Mesothelial cell of epicardium (in vitro differentiated cells): ENCODE measurements at regions not wholly inside any gene's neighbourhood (a gene's known extent, or its start where the extent isn't known, plus 50 kb on each side); places are given as distances from the start of the nearest gene placed in this dataset.

Experiments
- DNase-seq, 2 experiments: peaks; one replicate each; pipeline ENCODE4 v3.0.0; 2021; ENCODE audit warnings: low spot score in 2 of 2; ENCODE audit not compliant: unreplicated experiment in 2 of 2
- H3K27ac Mint-ChIP-seq: 2 replicates; pipeline ENCODE4 v1.8.0; 2021; ENCODE audit warnings: mixed read lengths
- H3K27me3 Mint-ChIP-seq: 2 replicates; pipeline ENCODE4 v1.8.0; 2021; ENCODE audit warnings: low read depth, mixed read lengths
- H3K36me3 Mint-ChIP-seq: 2 replicates; pipeline ENCODE4 v1.8.0; 2021; ENCODE audit warnings: mixed read lengths
- H3K4me1 Mint-ChIP-seq: 2 replicates; pipeline ENCODE4 v1.8.0; 2021; ENCODE audit warnings: mixed read lengths
- H3K4me3 Mint-ChIP-seq: 2 replicates; pipeline ENCODE4 v1.8.0; 2021; ENCODE audit warnings: mild to moderate bottlenecking, moderate library complexity, mixed read lengths
- H3K9me3 Mint-ChIP-seq: 2 replicates; pipeline ENCODE4 v1.8.0; 2021; ENCODE audit warnings: mixed read lengths
- TF ChIP-seq, protein P1 (sequence below): fragments of 200-600 bp; sonication (generic); IDR thresholded peaks from one replicate; pipeline ENCODE4 v1.5.0; 2021; ENCODE audit warnings: antibody characterized with exemption; ENCODE audit not compliant: unreplicated experiment

DNA sequence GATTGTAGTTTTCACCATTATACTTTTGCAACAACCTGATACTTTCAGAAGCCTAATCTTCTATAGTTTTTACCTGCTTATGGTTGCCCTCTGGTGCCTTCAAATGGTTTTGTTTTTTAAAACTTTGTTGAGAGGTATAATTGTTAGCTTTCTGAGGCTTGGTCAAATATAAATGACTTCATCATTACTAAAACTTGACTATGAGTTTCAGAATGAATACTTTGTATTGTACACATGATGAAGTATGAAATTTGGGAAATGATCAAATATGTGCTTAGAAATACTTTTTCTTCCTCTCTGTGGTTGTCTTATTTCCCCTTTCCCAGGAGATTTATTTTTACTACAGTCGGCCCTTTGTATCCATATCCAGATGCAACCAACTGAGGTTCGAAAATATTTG, 151.8 kb upstream of the B3GALT2 start:
- DNase-seq, result no peak
- H3K27me3 Mint-ChIP-seq, result no peaks in the 10 kb centered on the region
- no peak overlapping the region for H3K4me3 Mint-ChIP-seq
- H3K4me1 Mint-ChIP-seq, result peaks cover 45% of the 10 kb centered on the region
- TF ChIP-seq, protein P1, sequence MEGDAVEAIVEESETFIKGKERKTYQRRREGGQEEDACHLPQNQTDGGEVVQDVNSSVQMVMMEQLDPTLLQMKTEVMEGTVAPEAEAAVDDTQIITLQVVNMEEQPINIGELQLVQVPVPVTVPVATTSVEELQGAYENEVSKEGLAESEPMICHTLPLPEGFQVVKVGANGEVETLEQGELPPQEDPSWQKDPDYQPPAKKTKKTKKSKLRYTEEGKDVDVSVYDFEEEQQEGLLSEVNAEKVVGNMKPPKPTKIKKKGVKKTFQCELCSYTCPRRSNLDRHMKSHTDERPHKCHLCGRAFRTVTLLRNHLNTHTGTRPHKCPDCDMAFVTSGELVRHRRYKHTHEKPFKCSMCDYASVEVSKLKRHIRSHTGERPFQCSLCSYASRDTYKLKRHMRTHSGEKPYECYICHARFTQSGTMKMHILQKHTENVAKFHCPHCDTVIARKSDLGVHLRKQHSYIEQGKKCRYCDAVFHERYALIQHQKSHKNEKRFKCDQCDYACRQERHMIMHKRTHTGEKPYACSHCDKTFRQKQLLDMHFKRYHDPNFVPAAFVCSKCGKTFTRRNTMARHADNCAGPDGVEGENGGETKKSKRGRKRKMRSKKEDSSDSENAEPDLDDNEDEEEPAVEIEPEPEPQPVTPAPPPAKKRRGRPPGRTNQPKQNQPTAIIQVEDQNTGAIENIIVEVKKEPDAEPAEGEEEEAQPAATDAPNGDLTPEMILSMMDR, result no peak
- peaks cover 32% of the 10 kb centered on the region for H3K9me3 Mint-ChIP-seq
- H3K27ac Mint-ChIP-seq, result peak overlapping the region; percentile 43
- peaks cover 16% of the 10 kb centered on the region for H3K36me3 Mint-ChIP-seq

DNA sequence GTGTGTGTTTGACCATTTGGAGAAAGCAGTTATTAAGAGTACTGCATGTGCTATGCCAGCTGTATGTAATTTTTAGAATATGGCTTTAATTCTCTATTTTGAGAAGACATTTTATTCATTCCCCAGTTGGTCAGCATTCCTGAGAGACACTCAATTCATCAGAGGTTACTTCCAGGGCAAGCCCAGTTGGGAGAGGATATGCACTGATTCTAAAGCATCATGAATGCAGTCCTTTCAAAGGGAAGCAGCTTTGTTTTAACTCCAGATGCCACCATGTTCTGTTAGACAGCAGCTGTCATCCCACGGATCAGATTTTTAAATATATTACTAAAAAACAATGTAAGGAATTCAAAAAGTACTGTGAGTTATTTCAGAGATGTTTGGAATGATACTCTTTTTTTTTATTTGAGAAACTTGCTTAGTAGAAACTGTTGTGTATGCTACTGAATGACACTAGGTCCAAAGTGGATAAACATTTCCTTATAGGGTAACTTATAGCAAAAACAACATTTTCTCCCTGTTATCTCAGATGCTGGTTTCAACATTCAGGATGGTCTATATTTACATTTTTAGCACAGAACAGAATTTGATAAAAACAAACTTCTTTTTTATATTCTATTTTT, 149.5 kb upstream of the B3GALT2 start:
- Mint-ChIP-seq H3K9me3 (peaks cover 50% of the 10 kb centered on the region), H3K4me3 (no peak overlapping the region), H3K27ac (peak overlapping the region; percentile 96), H3K36me3 (peaks cover 29% of the 10 kb centered on the region), H3K27me3 (no peaks in the 10 kb centered on the region), H3K4me1 (peaks cover 37% of the 10 kb centered on the region)
- no peak for DNase-seq
- TF ChIP-seq, protein P1, result no peak

DNA sequence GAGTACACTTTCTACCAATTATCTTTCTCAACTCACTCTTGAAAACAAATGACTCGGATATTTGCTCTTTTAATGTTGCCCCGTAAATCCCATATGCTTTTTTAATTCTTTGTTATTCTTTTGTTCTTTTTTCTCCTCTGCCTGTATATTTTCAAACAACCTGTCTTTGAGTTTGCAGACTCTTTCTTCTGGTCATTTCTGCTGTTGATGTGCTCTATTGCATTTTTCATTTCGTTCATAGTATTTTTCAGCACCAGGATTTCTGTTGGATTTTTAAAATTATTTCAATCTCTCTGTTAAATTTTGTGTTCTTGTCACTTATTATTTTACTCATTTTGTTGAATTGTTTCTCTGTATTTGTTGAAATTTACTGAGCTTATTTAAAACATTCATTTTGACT, 146.8 kb upstream of the B3GALT2 start:
- peaks cover 63% of the 10 kb centered on the region for H3K9me3 Mint-ChIP-seq
- no peaks in the 10 kb centered on the region for H3K27me3 Mint-ChIP-seq
- peaks cover 24% of the 10 kb centered on the region for H3K4me1 Mint-ChIP-seq
- DNase-seq, result no peak
- TF ChIP-seq, protein P1, result no peak
- H3K4me3 Mint-ChIP-seq, result no peak overlapping the region
- peaks cover 47% of the 10 kb centered on the region for H3K36me3 Mint-ChIP-seq
- H3K27ac Mint-ChIP-seq, result no peak overlapping the region

DNA sequence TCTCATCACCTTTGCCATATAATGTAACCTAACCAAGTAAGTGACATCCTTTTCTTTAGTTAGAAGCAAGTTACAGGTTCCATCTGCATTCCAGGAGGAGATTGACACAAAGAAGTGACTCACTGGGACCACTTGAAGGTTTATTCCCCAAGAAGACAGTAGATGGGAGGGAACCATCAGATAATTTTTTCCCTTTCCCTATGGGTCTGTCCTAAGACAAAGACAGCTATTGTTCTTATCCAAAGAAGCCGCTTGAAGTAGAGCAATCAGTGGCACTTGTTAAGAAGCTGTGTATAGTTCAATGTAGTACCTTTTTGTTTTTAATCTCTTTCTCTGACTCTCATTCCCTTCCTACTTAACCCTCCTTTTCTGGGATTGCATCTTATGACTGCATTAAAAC, 139.9 kb upstream of the B3GALT2 start:
- Mint-ChIP-seq H3K9me3 (peaks cover 66% of the 10 kb centered on the region), H3K27ac (no peak overlapping the region)
- TF ChIP-seq, protein P1, result no peak

DNA sequence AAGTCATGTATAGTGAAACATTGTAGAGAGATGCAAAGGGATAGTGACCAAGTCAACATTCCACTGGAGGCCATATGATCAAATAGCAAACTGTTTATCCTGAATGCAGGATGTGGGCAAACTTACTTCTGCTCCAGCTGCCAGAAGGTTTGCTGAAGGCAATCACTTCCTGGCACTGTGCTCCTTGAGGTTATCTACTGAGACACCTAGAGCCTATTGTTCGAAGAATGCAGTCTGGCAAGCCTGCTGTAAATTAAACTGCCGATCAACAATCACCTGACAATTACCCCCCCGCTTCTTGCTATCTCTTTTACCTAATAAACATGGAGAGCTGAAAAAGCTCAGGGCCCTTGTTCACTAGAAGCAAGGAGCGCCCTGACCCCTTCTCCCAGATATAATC, 139.4 kb upstream of the B3GALT2 start:
- TF ChIP-seq, protein P1, result no peak
- H3K4me1 Mint-ChIP-seq, result no peaks in the 10 kb centered on the region
- H3K9me3 Mint-ChIP-seq, result peaks cover 66% of the 10 kb centered on the region
- H3K27me3 Mint-ChIP-seq, result no peaks in the 10 kb centered on the region
- no peak for DNase-seq
- H3K36me3 Mint-ChIP-seq, result peaks cover 34% of the 10 kb centered on the region
- H3K4me3 Mint-ChIP-seq, result no peak overlapping the region
- no peak overlapping the region for H3K27ac Mint-ChIP-seq

More for the DNA sequence above, 139.9 kb upstream of the B3GALT2 start:
- Mint-ChIP-seq H3K36me3 (peaks cover 36% of the 10 kb centered on the region), H3K4me3 (no peak overlapping the region), H3K27me3 (no peaks in the 10 kb centered on the region), H3K4me1 (no peaks in the 10 kb centered on the region)
- no peak for DNase-seq

DNA sequence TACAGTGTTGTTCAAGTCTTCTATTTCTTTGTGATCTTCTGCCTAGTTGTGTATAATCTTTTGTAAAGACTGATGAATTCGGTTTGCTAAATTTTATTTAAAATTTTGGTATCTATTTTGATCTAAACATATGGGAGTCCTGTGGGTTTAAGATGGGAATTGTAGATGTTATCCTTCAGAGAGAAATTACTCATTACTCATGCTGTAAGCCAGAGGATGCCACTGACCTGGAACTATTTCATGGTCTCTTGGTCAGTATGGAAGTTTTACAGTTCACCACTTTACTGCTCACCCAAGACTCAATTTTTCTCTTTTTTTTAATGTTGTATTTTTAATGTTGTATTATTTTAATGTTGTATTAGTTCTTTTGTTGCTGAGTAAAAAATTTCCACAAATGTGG, 138.6 kb upstream of the B3GALT2 start:
- no peak for DNase-seq
- Mint-ChIP-seq H3K9me3 (peaks cover 66% of the 10 kb centered on the region), H3K36me3 (peaks cover 30% of the 10 kb centered on the region), H3K4me1 (no peaks in the 10 kb centered on the region), H3K4me3 (no peak overlapping the region), H3K27me3 (no peaks in the 10 kb centered on the region), H3K27ac (no peak overlapping the region)
- TF ChIP-seq, protein P1, result no peak
